ENCODE measurements at regions not wholly inside any gene's neighbourhood (a gene's known extent, or its start where the extent isn't known, plus 50 kb on each side); places are given as distances from the start of the nearest gene placed in this dataset.

DNA sequence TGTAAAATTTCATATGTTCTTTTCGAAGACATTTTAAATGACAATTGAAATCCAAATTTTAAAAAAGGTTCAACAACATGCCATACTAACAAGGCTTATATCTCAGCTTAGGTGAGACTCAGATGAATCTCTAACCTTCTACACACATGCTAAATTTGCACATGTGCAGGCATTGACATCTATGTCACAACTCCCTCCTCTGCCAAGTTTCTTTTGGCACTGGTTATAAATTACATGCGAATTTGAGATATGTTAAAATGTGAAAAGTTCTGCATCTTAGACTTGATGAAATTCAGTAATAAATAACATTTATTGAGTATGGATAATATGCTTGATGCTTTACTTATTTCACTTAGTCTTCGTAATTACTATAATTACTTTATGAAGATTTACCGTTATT lies 234.3 kb downstream of the TLE4 start:
- TF ChIP-seq, protein P1, sequence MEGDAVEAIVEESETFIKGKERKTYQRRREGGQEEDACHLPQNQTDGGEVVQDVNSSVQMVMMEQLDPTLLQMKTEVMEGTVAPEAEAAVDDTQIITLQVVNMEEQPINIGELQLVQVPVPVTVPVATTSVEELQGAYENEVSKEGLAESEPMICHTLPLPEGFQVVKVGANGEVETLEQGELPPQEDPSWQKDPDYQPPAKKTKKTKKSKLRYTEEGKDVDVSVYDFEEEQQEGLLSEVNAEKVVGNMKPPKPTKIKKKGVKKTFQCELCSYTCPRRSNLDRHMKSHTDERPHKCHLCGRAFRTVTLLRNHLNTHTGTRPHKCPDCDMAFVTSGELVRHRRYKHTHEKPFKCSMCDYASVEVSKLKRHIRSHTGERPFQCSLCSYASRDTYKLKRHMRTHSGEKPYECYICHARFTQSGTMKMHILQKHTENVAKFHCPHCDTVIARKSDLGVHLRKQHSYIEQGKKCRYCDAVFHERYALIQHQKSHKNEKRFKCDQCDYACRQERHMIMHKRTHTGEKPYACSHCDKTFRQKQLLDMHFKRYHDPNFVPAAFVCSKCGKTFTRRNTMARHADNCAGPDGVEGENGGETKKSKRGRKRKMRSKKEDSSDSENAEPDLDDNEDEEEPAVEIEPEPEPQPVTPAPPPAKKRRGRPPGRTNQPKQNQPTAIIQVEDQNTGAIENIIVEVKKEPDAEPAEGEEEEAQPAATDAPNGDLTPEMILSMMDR (IDR thresholded peaks at IDR 0.05), result no peak
- TF ChIP-seq POLR2A (IDR thresholded peaks at IDR 0.05) (no peak), POLR2AphosphoS5 (IDR thresholded peaks at IDR 0.05) (no peak)

Data from upper lobe of left lung (tissue), 4 donors.